Activated CD4-positive, alpha-beta memory T cell treated with anti-CD3 and anti-CD28 coated beads, Interleukin-2, amount 10 ng/mL, durations not matched to agents 7 days and 5 days (primary cell): ENCODE measurements at regions not wholly inside any gene's neighbourhood (a gene's known extent, or its start where the extent isn't known, plus 50 kb on each side); places are given as distances from the start of the nearest gene placed in this dataset.
"Not testable (repeated sequence)": the region's sequence is repeated elsewhere in the genome, so short reads cannot be mapped to it uniquely, and the experiment has no call there.

Experiments
- CTCF ChIA-PET: fragments of 350-600 bp; sonication (Branson Sonifier 250); formaldehyde crosslinking; loops from one replicate; lab custom pipeline; 2021; ENCODE audit warnings: antibody characterized with exemption, inconsistent platforms; lab: Charles Lee
- POLR2A ChIA-PET: fragments of 350-600 bp; sonication (Branson Sonifier 250); formaldehyde crosslinking; loops from one replicate; lab custom pipeline; 2021; ENCODE audit warnings: antibody characterized with exemption; lab: Charles Lee
- DNase-seq: peaks from one replicate; pipeline ENCODE4 v3.0.0-alpha.2; 2020
- H3K27ac Mint-ChIP-seq: one replicate; pipeline ENCODE4 v1.8.0; 2021; ENCODE audit warnings: mild to moderate bottlenecking, mixed read lengths
- H3K27me3 Mint-ChIP-seq: one replicate; pipeline ENCODE4 v1.8.0; 2021; ENCODE audit warnings: mixed read lengths
- H3K36me3 Mint-ChIP-seq: one replicate; pipeline ENCODE4 v1.8.0; 2021; ENCODE audit warnings: low read depth, mixed read lengths
- H3K4me1 Mint-ChIP-seq: one replicate; pipeline ENCODE4 v1.8.0; 2021; ENCODE audit warnings: mixed read lengths
- H3K4me3 Mint-ChIP-seq: one replicate; pipeline ENCODE4 v1.8.0; 2021; ENCODE audit warnings: mild to moderate bottlenecking, mixed read lengths
- H3K9me3 Mint-ChIP-seq: one replicate; pipeline ENCODE4 v1.8.0; 2021; ENCODE audit warnings: mixed read lengths

DNA sequence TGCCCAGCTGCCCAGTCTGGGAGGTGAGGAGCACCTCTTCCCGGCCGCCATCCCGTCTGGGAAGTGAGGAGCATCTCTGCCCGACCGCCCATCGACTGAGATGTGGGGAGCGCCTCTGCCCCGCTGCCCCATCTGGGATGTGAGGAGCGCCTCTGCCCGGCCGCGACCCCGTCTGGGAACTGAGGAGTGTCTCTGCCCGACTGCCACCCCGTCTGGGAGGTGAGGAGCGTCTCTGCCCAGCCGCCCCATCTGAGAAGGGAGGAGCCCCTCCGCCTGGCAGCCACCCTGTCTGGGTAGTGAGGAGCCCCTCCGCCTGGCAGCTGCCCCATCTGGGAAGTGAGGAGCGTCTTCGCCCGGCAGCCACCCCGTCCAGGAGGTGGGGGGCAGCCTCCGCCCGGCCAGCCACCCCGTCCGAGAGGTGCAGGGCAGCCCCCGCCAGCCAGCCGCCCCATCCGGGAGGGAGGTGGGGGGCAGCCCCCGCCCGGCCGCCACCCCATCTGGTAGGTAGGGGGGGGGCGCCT, 361.4 kb downstream of the ZBBX start:
- H3K36me3 Mint-ChIP-seq, result not testable (repeated sequence)

GRCh38 chr3:167012691-167013090, 367.4 kb downstream of the ZBBX start:
- Mint-ChIP-seq H3K9me3 (peaks cover 7% of the 10 kb centered on the region), H3K4me3 (no peak overlapping the region), H3K27me3 (no peaks in the 10 kb centered on the region), H3K4me1 (no peaks in the 10 kb centered on the region), H3K27ac (no peak overlapping the region), H3K36me3 (no peaks in the 10 kb centered on the region)
- ChIA-PET POLR2A (no interaction called here), CTCF (no interaction called here)
- DNase-seq, result no peak

More for the DNA sequence above, 361.4 kb downstream of the ZBBX start:
- H3K27ac Mint-ChIP-seq, H3K27me3 Mint-ChIP-seq, POLR2A ChIA-PET, CTCF ChIA-PET, DNase-seq, H3K4me1 Mint-ChIP-seq, H3K9me3 Mint-ChIP-seq, H3K4me3 Mint-ChIP-seq: not testable (repeated sequence)

GRCh38 chr3:167008791-167009190, 371.3 kb downstream of the ZBBX start:
- no peak for DNase-seq
- Mint-ChIP-seq H3K9me3 (peaks cover 7% of the 10 kb centered on the region), H3K27me3 (no peaks in the 10 kb centered on the region), H3K27ac (no peak overlapping the region), H3K36me3 (no peaks in the 10 kb centered on the region), H3K4me1 (no peaks in the 10 kb centered on the region), H3K4me3 (no peak overlapping the region)
- ChIA-PET POLR2A (no interaction called here), CTCF (no interaction called here)

DNA sequence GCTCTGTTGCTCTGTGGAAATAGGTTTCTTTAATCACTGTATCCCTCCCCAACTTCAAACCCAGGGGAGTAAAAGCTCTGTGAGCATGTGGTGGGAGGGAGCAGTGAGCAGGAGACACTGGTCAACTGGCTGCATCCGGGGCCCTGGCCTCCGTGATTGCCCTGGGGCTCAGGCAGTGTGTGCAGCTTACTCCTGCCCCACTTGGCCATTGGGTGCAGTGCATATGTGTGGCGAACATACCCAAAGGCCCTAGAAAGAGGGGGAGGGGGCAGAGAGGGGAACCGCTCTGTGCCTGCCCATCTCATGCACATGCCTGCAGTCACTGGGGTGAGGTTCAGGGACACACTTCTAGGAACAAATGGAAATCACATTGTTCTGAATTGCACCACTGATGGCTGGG, 378.7 kb downstream of the ZBBX start:
- no peak overlapping the region for H3K27ac Mint-ChIP-seq

GRCh38 chr3:166993015-166993630, 387.0 kb downstream of the ZBBX start:
- Mint-ChIP-seq H3K9me3 (no peaks in the 10 kb centered on the region), H3K4me1 (no peaks in the 10 kb centered on the region), H3K36me3 (no peaks in the 10 kb centered on the region), H3K4me3 (no peak overlapping the region), H3K27ac (no peak overlapping the region), H3K27me3 (no peaks in the 10 kb centered on the region)
- ChIA-PET CTCF (no interaction called here), POLR2A (no interaction called here)
- DNase-seq, result no peak

More for the DNA sequence above, 378.7 kb downstream of the ZBBX start:
- Mint-ChIP-seq H3K4me1 (no peaks in the 10 kb centered on the region), H3K27me3 (no peaks in the 10 kb centered on the region), H3K36me3 (no peaks in the 10 kb centered on the region), H3K9me3 (no peaks in the 10 kb centered on the region), H3K4me3 (no peak overlapping the region)
- POLR2A ChIA-PET, result no interaction called here
- CTCF ChIA-PET, result no interaction called here
- no peak for DNase-seq

- Mint-ChIP-seq H3K27me3 (no peaks in the 10 kb centered on the region), H3K36me3 (no peaks in the 10 kb centered on the region), H3K27ac (no peak overlapping the region), H3K9me3 (peaks cover 2% of the 10 kb centered on the region), H3K4me1 (no peaks in the 10 kb centered on the region), H3K4me3 (no peak overlapping the region)
- DNase-seq, result no peak
- ChIA-PET POLR2A (no interaction called here), CTCF (no interaction called here)
These were observed 394.1 kb downstream of the ZBBX start for GRCh38 chr3:166986000-166986399.

- POLR2A ChIA-PET, H3K9me3 Mint-ChIP-seq, CTCF ChIA-PET, H3K4me1 Mint-ChIP-seq, H3K36me3 Mint-ChIP-seq, H3K27me3 Mint-ChIP-seq, H3K27ac Mint-ChIP-seq, H3K4me3 Mint-ChIP-seq, DNase-seq: not testable (repeated sequence)
These were observed 404.3 kb downstream of the ZBBX start for GRCh38 chr3:166975796-166976195.

GRCh38 chr3:166967714-166968113, 412.4 kb downstream of the ZBBX start:
- H3K4me1 Mint-ChIP-seq, H3K27ac Mint-ChIP-seq, CTCF ChIA-PET: not testable (repeated sequence)

DNA sequence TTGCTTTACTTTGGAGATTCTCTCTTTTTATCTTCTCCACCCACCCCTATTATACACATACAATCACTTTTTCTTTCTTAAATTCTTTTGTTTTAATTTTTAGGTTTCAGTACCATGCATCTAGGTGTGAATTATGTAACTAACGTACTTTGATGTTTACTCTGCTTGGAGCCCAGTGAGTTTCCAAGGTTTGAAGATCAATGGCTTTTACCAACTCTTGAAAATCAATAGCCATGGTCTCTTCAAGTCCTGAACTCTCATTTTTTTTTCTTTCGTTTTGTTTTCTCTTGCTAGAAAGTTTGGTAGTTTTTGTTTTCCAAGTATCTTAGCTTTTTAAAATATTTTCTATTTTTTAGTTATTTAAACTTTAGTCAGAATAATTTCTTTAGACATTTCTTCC, 417.2 kb downstream of the ZBBX start:
- Mint-ChIP-seq H3K36me3 (no peaks in the 10 kb centered on the region), H3K27me3 (no peaks in the 10 kb centered on the region), H3K4me1 (no peaks in the 10 kb centered on the region), H3K27ac (no peak overlapping the region), H3K4me3 (no peak overlapping the region), H3K9me3 (no peaks in the 10 kb centered on the region)
- DNase-seq, result no peak
- ChIA-PET CTCF (no interaction called here), POLR2A (no interaction called here)

More at GRCh38 chr3:166967714-166968113, 412.4 kb downstream of the ZBBX start:
- H3K27me3 Mint-ChIP-seq, H3K4me3 Mint-ChIP-seq, POLR2A ChIA-PET, H3K36me3 Mint-ChIP-seq, H3K9me3 Mint-ChIP-seq, DNase-seq: not testable (repeated sequence)

DNA sequence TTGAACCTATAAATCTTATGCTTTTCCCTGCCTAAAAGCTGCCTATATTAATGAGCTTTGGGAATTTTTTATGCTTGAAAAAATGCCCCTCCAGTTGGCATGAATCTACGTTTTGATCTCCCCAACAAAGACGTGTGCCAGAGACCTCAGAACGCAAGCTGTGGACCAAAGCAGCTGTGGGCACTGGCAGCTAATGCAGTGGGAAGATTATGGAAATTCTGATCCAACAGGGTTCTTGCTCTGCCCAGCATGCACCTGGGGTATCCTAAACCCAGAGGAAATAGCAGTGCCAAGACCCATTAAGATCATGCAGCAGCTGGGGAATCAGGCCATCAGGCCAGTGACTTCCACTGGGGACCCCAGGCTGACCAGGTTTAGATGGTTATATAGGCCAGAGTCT, 423.0 kb downstream of the ZBBX start:
- H3K4me3 Mint-ChIP-seq, result no peak overlapping the region
- H3K27me3 Mint-ChIP-seq, result no peaks in the 10 kb centered on the region
- no peak overlapping the region for H3K27ac Mint-ChIP-seq
- CTCF ChIA-PET, result no interaction called here
- peaks cover 14% of the 10 kb centered on the region for H3K9me3 Mint-ChIP-seq
- POLR2A ChIA-PET, result no interaction called here
- DNase-seq, result no peak
- no peaks in the 10 kb centered on the region for H3K36me3 Mint-ChIP-seq
- H3K4me1 Mint-ChIP-seq, result no peaks in the 10 kb centered on the region

GRCh38 chr3:166955201-166955939, 424.7 kb downstream of the ZBBX start:
- POLR2A ChIA-PET, result no interaction called here
- CTCF ChIA-PET, result no interaction called here
- no peak overlapping the region for H3K4me3 Mint-ChIP-seq

GRCh38 chr3:166934879-166935278, 445.2 kb downstream of the ZBBX start:
- no peaks in the 10 kb centered on the region for H3K4me1 Mint-ChIP-seq
- H3K9me3 Mint-ChIP-seq, result no peaks in the 10 kb centered on the region
- ChIA-PET POLR2A (no interaction called here), CTCF (no interaction called here)
- H3K36me3 Mint-ChIP-seq, result no peaks in the 10 kb centered on the region
- H3K27ac Mint-ChIP-seq, result no peak overlapping the region
- no peaks in the 10 kb centered on the region for H3K27me3 Mint-ChIP-seq
- DNase-seq, result no peak
- no peak overlapping the region for H3K4me3 Mint-ChIP-seq

More at GRCh38 chr3:166955201-166955939, 424.7 kb downstream of the ZBBX start:
- Mint-ChIP-seq H3K36me3 (no peaks in the 10 kb centered on the region), H3K9me3 (peaks cover 17% of the 10 kb centered on the region), H3K27ac (no peak overlapping the region), H3K4me1 (no peaks in the 10 kb centered on the region), H3K27me3 (no peaks in the 10 kb centered on the region)
- DNase-seq, result no peak

DNA sequence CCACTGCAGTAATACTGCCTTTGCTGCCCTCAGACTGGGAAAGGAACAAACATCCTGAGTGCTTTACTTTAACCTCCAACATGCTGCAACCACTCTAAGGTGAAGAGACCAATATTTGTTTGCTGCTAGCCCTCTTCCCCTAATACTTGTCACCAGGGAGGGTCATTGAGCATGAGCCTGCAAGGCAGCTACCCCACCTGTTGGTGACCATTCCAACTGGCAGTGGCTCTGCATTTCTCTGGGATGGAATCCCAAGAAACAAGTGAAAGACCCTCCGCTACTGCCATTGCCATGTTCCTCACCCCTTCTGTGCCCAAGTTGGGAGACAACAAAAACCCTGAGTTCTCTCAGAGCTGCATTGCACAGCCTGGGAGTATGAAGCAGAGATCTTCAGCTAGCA, 462.7 kb downstream of the ZBBX start:
- Mint-ChIP-seq H3K36me3 (no peaks in the 10 kb centered on the region), H3K4me1 (no peaks in the 10 kb centered on the region), H3K27ac (no peak overlapping the region), H3K9me3 (peaks cover 23% of the 10 kb centered on the region), H3K27me3 (no peaks in the 10 kb centered on the region), H3K4me3 (no peak overlapping the region)
- DNase-seq, result no peak
- POLR2A ChIA-PET, result no interaction called here
- CTCF ChIA-PET, result no interaction called here

- ChIA-PET POLR2A (no interaction called here), CTCF (no interaction called here)
- Mint-ChIP-seq H3K27ac (no peak overlapping the region), H3K9me3 (peaks cover 7% of the 10 kb centered on the region), H3K4me1 (no peaks in the 10 kb centered on the region), H3K36me3 (no peaks in the 10 kb centered on the region), H3K27me3 (no peaks in the 10 kb centered on the region), H3K4me3 (no peak overlapping the region)
- DNase-seq, result no peak
These were observed 477.7 kb downstream of the ZBBX start for GRCh38 chr3:166902374-166902773.
